Effector memory CD8-positive, alpha-beta T cell (primary cell): ENCODE measurements at regions not wholly inside any gene's neighbourhood (a gene's known extent, or its start where the extent isn't known, plus 50 kb on each side); places are given as distances from the start of the nearest gene placed in this dataset.

ENCODE experiments used
- ATAC-seq: fragments of 150-1000 bp; cut with Tn5 transposase; replicated peaks from 2 replicates; pipeline ENCODE4 v1.10.0; 2021; ENCODE audit warnings: mild to moderate bottlenecking, moderate library complexity
- DNase-seq, 3 experiments: peaks; one replicate each; pipeline ENCODE4 v3.0.0; 2021
- H3K27ac Mint-ChIP-seq, 2 donors: one replicate each; pipeline ENCODE4 v1.8.0; 2022; ENCODE audit warnings: mild to moderate bottlenecking in 2 of 2, mixed read lengths in 2 of 2, moderate library complexity in 2 of 2
- H3K27me3 Mint-ChIP-seq, 2 donors: one replicate each; pipeline ENCODE4 v1.8.0; 2022; ENCODE audit warnings: mixed read lengths in 2 of 2
- H3K36me3 Mint-ChIP-seq: one replicate; pipeline ENCODE4 v1.8.0; 2022; ENCODE audit warnings: mild to moderate bottlenecking, moderate library complexity, mixed read lengths; ENCODE audit not compliant: insufficient read depth
- H3K4me1 Mint-ChIP-seq, 2 donors: one replicate each; pipeline ENCODE4 v1.8.0; 2022; ENCODE audit warnings: low read depth in 2 of 2, mixed read lengths in 2 of 2
- H3K4me3 Mint-ChIP-seq, 2 donors: one replicate each; pipeline ENCODE4 v1.8.0; 2022; ENCODE audit warnings: mild to moderate bottlenecking in 2 of 2, mixed read lengths in 2 of 2, moderate library complexity in 2 of 2
- H3K9me3 Mint-ChIP-seq, 2 donors: one replicate each; pipeline ENCODE4 v1.8.0; 2022; ENCODE audit warnings: mixed read lengths in 2 of 2

GRCh38 chr2:157940024-157940423, 63.9 kb upstream of the ACVR1 start:
- no peaks in the 10 kb centered on the region for H3K36me3 Mint-ChIP-seq
- no peaks in the 10 kb centered on the region for H3K4me1 Mint-ChIP-seq
- no peak for DNase-seq
- H3K27me3 Mint-ChIP-seq, result peaks cover 4 to 14% of the 10 kb centered on the region in 2 donors
- no peaks in the 10 kb centered on the region for H3K9me3 Mint-ChIP-seq
- no peak for ATAC-seq
- no peak overlapping the region for H3K27ac Mint-ChIP-seq
- no peak overlapping the region for H3K4me3 Mint-ChIP-seq

- DNase-seq (no peak), ATAC-seq (no peak)
- H3K36me3 Mint-ChIP-seq, result no peaks in the 10 kb centered on the region
- H3K27ac Mint-ChIP-seq, result no peak overlapping the region
- peaks cover 8 to 19% of the 10 kb centered on the region in 2 donors for H3K27me3 Mint-ChIP-seq
- no peak overlapping the region for H3K4me3 Mint-ChIP-seq
- no peaks in the 10 kb centered on the region for H3K9me3 Mint-ChIP-seq
- H3K4me1 Mint-ChIP-seq, result no peaks in the 10 kb centered on the region
These were observed 62.4 kb upstream of the ACVR1 start for GRCh38 chr2:157938556-157938955.

DNA sequence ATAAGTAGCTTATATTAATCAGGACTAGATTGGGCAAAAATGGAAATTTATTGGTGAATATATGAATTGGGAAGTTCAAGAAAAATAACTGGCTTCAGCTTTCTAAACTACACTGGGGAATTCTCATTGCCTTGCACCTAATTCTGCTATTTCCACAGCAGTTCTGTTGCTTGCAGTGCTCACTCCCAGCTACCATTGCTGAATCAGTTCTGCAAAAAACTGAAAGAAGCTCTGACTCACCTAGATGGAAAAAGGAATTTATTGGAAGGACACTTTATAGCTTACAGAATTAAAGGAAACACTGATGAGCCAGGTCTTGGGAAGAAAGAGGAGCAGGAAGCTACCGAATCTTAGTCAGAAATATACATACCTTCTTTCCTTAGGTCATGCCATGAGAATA, 60.3 kb upstream of the ACVR1 start:
- ATAC-seq, result no peak
- Mint-ChIP-seq H3K4me1 (no peaks in the 10 kb centered on the region), H3K27me3 (peaks cover 14 to 26% of the 10 kb centered on the region in 2 donors), H3K36me3 (no peaks in the 10 kb centered on the region), H3K4me3 (no peak overlapping the region), H3K27ac (no peak overlapping the region), H3K9me3 (no peaks in the 10 kb centered on the region)
- no peak for DNase-seq

DNA sequence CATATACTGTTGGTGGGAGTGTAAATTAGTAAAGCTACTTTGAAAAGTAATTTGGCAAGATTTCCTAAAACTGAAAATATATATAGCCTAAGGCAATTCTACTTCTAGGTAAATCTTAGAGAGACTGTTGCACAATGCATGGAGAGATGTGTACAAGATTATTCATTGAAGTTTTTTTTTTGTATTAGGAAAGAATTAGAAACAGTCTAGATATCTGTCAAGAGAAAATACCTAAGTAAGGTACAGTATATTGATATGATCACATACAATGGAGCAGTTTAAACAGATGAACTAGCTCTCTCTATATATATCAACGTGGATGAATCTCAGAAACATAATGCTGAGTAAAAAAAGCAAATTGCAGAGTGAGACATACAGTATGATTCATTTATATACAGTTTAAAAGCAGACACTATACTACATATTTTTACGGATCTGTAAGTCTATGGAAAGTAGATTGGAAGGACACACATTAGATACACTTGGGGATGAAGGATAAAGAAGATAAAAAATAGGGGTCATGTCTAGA, 59.3 kb upstream of the ACVR1 start:
- H3K27ac Mint-ChIP-seq, result no peak overlapping the region
- H3K36me3 Mint-ChIP-seq, result no peaks in the 10 kb centered on the region
- H3K27me3 Mint-ChIP-seq, result peaks cover 21 to 26% of the 10 kb centered on the region in 2 donors
- H3K4me3 Mint-ChIP-seq, result no peak overlapping the region
- no peaks in the 10 kb centered on the region for H3K9me3 Mint-ChIP-seq
- no peak for ATAC-seq
- H3K4me1 Mint-ChIP-seq, result no peaks in the 10 kb centered on the region
- no peak for DNase-seq

- Mint-ChIP-seq H3K27me3 (peaks cover 22 to 27% of the 10 kb centered on the region in 2 donors), H3K27ac (no peak overlapping the region), H3K36me3 (no peaks in the 10 kb centered on the region), H3K4me1 (no peaks in the 10 kb centered on the region), H3K4me3 (no peak overlapping the region), H3K9me3 (no peaks in the 10 kb centered on the region)
- ATAC-seq (no peak), DNase-seq (no peak)
These were observed 58.7 kb upstream of the ACVR1 start for GRCh38 chr2:157934684-157935377.

- H3K4me1 Mint-ChIP-seq, result no peaks in the 10 kb centered on the region
- no peak overlapping the region for H3K27ac Mint-ChIP-seq
- H3K4me3 Mint-ChIP-seq, result no peak overlapping the region
- H3K27me3 Mint-ChIP-seq, result peaks cover 12 to 27% of the 10 kb centered on the region in 2 donors
- DNase-seq, result no peak
- H3K9me3 Mint-ChIP-seq, result no peaks in the 10 kb centered on the region
- ATAC-seq, result no peak
- no peaks in the 10 kb centered on the region for H3K36me3 Mint-ChIP-seq
These were observed 57.2 kb upstream of the ACVR1 start for GRCh38 chr2:157933160-157933920.

- H3K9me3 Mint-ChIP-seq, result no peaks in the 10 kb centered on the region
- no peak overlapping the region for H3K27ac Mint-ChIP-seq
- H3K36me3 Mint-ChIP-seq, result no peaks in the 10 kb centered on the region
- peaks cover 12 to 27% of the 10 kb centered on the region in 2 donors for H3K27me3 Mint-ChIP-seq
- DNase-seq (no peak), ATAC-seq (no peak)
- H3K4me3 Mint-ChIP-seq, result no peak overlapping the region
- no peaks in the 10 kb centered on the region for H3K4me1 Mint-ChIP-seq
These were observed 56.5 kb upstream of the ACVR1 start for GRCh38 chr2:157932480-157933159.

DNA sequence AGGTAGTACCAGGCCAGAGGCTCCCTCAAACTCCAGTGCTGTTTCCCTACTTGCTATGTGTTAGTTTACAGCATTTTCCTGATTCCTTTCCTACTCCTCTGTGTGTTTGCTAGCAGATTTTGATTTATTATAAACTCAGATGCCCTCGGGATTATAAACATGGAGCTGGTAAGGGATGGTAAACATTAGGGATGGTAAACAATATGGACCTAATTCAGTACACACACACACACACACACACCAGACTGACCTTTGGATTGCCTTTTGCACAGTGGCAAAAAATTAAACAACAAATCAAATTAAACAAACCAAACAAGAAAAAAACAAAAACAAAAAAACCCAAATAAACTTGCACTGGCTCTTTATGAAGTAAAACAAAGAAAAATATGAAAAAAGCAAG, 55.4 kb upstream of the ACVR1 start:
- DNase-seq, result no peak
- no peak overlapping the region for H3K4me3 Mint-ChIP-seq
- no peaks in the 10 kb centered on the region for H3K4me1 Mint-ChIP-seq
- H3K27me3 Mint-ChIP-seq, result peaks cover 12 to 27% of the 10 kb centered on the region in 2 donors
- H3K36me3 Mint-ChIP-seq, result no peaks in the 10 kb centered on the region
- H3K27ac Mint-ChIP-seq, result no peak overlapping the region
- H3K9me3 Mint-ChIP-seq, result no peaks in the 10 kb centered on the region
- no peak for ATAC-seq

DNA sequence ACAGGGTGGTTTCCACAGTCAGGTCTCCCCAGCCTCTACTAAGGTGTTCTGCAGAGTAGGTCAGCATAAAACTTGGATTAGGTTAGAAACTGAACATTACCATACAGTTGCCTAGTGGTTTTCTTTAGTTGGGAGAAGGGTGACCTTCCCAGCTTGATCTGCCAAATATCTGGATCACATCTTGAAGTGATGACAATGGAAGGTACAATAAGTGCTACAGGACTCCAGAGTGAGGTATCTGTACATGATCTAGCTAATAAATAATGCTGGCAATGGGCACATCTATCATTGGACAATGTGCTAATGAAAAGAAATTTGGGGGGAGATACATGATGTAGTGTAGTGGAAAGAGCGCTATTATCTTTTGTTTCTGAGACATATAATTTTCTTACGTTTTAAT, 54.6 kb upstream of the ACVR1 start:
- no peak overlapping the region for H3K4me3 Mint-ChIP-seq
- no peaks in the 10 kb centered on the region for H3K4me1 Mint-ChIP-seq
- no peaks in the 10 kb centered on the region for H3K36me3 Mint-ChIP-seq
- H3K27me3 Mint-ChIP-seq, result peaks cover 12 to 27% of the 10 kb centered on the region in 2 donors
- ATAC-seq, result no peak
- DNase-seq, result no peak
- H3K27ac Mint-ChIP-seq, result no peak overlapping the region
- no peaks in the 10 kb centered on the region for H3K9me3 Mint-ChIP-seq

GRCh38 chr2:157929871-157930667, 53.9 kb upstream of the ACVR1 start:
- no peaks in the 10 kb centered on the region for H3K9me3 Mint-ChIP-seq
- H3K27me3 Mint-ChIP-seq, result peaks cover 12 to 31% of the 10 kb centered on the region in 2 donors
- ATAC-seq, result no peak

GRCh38 chr2:157928372-157928771, 52.2 kb upstream of the ACVR1 start:
- DNase-seq (no peak), ATAC-seq (no peak)
- Mint-ChIP-seq H3K36me3 (no peaks in the 10 kb centered on the region), H3K4me3 (no peak overlapping the region), H3K9me3 (no peaks in the 10 kb centered on the region), H3K27me3 (peaks cover 5 to 30% of the 10 kb centered on the region in 2 donors), H3K27ac (no peak overlapping the region), H3K4me1 (no peaks in the 10 kb centered on the region)

More at GRCh38 chr2:157929871-157930667, 53.9 kb upstream of the ACVR1 start:
- no peak for DNase-seq
- H3K4me1 Mint-ChIP-seq, result no peaks in the 10 kb centered on the region
- no peak overlapping the region for H3K27ac Mint-ChIP-seq
- no peak overlapping the region for H3K4me3 Mint-ChIP-seq
- H3K36me3 Mint-ChIP-seq, result no peaks in the 10 kb centered on the region

GRCh38 chr2:157927155-157927554, 51.0 kb upstream of the ACVR1 start:
- no peak for DNase-seq
- Mint-ChIP-seq H3K36me3 (no peaks in the 10 kb centered on the region), H3K27me3 (peaks cover 0 to 30% of the 10 kb centered on the region in 2 donors), H3K9me3 (no peaks in the 10 kb centered on the region), H3K4me1 (no peaks in the 10 kb centered on the region), H3K27ac (no peak overlapping the region), H3K4me3 (no peak overlapping the region)
- no peak for ATAC-seq
